ENCODE measurements at regions not wholly inside any gene's neighbourhood (a gene's known extent, or its start where the extent isn't known, plus 50 kb on each side); places are given as distances from the start of the nearest gene placed in this dataset.

GRCh38 chr4:186775902-186776301, 52.2 kb upstream of the FAT1 start:
- no peak overlapping the region for H4K5ac ChIP-seq (ENCODE audit: insufficient read length, low read depth, low read length)
- no peaks in the 10 kb centered on the region for H3K27me3 ChIP-seq (replicated peaks in 1 of 4; ENCODE audit: control insufficient read depth in 3 of 4, extremely low read depth in 1 of 4, insufficient read depth in 3 of 4, low read length in 3 of 4)
- H3K4me3 ChIP-seq (ENCODE audit: extremely low read depth in 1 of 4, insufficient read depth in 2 of 4, low read depth in 3 of 4, low read length in 4 of 4): no peak overlapping the region
- H3K56ac ChIP-seq (replicated peaks; ENCODE audit: insufficient read length, low read depth, low read length): no peak overlapping the region
- no peak overlapping the region for H3K14ac ChIP-seq (ENCODE audit: insufficient read length)
- no peak overlapping the region for H2BK20ac ChIP-seq (ENCODE audit: low read length)
- CTCF ChIA-PET (ENCODE audit: partially characterized antibody): no interaction called here
- H2BK12ac ChIP-seq (ENCODE audit: low read depth, low read length): no peak overlapping the region
- no peak overlapping the region for H3K4ac ChIP-seq (replicated peaks; ENCODE audit: insufficient read length, low read depth, low read length)
- DNase-seq (ENCODE audit: low read depth in 1 of 2, low spot score in 2 of 2): no peak
- no peaks in the 10 kb centered on the region for H4K20me1 ChIP-seq (replicated peaks in 1 of 2; ENCODE audit: control insufficient read depth in 1 of 2, insufficient read depth in 2 of 2, low read length in 2 of 2)
- H2BK120ac ChIP-seq (replicated peaks; ENCODE audit: low read depth, low read length): no peak overlapping the region
- H3K18ac ChIP-seq (ENCODE audit: extremely low read depth, low read length): no peak overlapping the region
- H3K79me1 ChIP-seq (ENCODE audit: low read depth, low read length): no peaks in the 10 kb centered on the region
- H3K36me3 ChIP-seq (ENCODE audit: control insufficient read depth in 2 of 4, insufficient read depth in 4 of 4, low read length in 3 of 4): no peaks in the 10 kb centered on the region
- H2BK15ac ChIP-seq (ENCODE audit: low read length): no peak overlapping the region
- H3K9ac ChIP-seq (replicated peaks in 1 of 4; ENCODE audit: extremely low read depth in 1 of 4, low read depth in 3 of 4, low read length in 3 of 4): no peak overlapping the region
- FAIRE-seq: no peak
- no peaks in the 10 kb centered on the region for H3K79me2 ChIP-seq (ENCODE audit: control insufficient read depth in 1 of 2, insufficient read depth in 2 of 2, low read length in 2 of 2)
- no peak overlapping the region for H3K4me2 ChIP-seq (ENCODE audit: insufficient read depth in 1 of 2, low read depth in 2 of 2, low read length in 2 of 2)
- no peak overlapping the region for H2AK5ac ChIP-seq (ENCODE audit: low read depth, low read length)
- 85% methylated on average over 2 of the region's 2 CpGs; no CpG with 5 or more reads in 1 of the 2 experiments for WGBS, 2 experiments (ENCODE audit: extremely low coverage in 1 of 2, insufficient coverage in 1 of 2, insufficient read length in 1 of 2, insufficient replicate concordance in 2 of 2, low coverage in 1 of 2, low lambda C conversion rate in 2 of 2, missing lambda C conversion rate in 1 of 2)
- no peak overlapping the region for H3K23ac ChIP-seq (ENCODE audit: insufficient read length)
- H2BK5ac ChIP-seq (ENCODE audit: low read depth, low read length): no peak overlapping the region
- no peaks in the 10 kb centered on the region; a peak in 1 of 7 replicates for H3K4me1 ChIP-seq (replicated peaks in 1 of 4; ENCODE audit: control insufficient read depth in 3 of 4, insufficient read depth in 4 of 4, low read length in 3 of 4)
- H3K23me2 ChIP-seq (ENCODE audit: low read depth, low read length): no peaks in the 10 kb centered on the region
- no peak overlapping the region for H4K91ac ChIP-seq (replicated peaks; ENCODE audit: insufficient read length, low read length)
- no peak overlapping the region for H4K8ac ChIP-seq (ENCODE audit: extremely low read depth, insufficient read depth, low read length)
- H3K27ac ChIP-seq (ENCODE audit: low read depth, low read length): no peak overlapping the region
- POLR2A ChIA-PET (ENCODE audit: partially characterized antibody): no interaction called here
- TF ChIP-seq EZH2 (IDR thresholded peaks at IDR 0.05; ENCODE audit: low read depth, low read length, severe bottlenecking) (no peak), HDAC6 (IDR thresholded peaks at IDR 0.05; ENCODE audit: low read depth, low read length) (no peak), JUN (IDR thresholded peaks at IDR 0.05; ENCODE audit: low read depth, low read length) (no peak), POLR2A (IDR thresholded peaks at IDR 0.05; ENCODE audit: control extremely low read depth in 1 of 2, low read depth in 2 of 2, low read length in 2 of 2) (no peak), EGR1 (IDR thresholded peaks at IDR 0.05; ENCODE audit: borderline replicate concordance, low read depth, low read length) (no peak), USF2 (IDR thresholded peaks at IDR 0.05; ENCODE audit: low read length) (no peak), ASH2L (IDR thresholded peaks at IDR 0.05; ENCODE audit: low read length) (no peak), JUND (IDR thresholded peaks at IDR 0.05; ENCODE audit: low read length) (no peak)
- peak overlapping the region; percentile 22; the same call in 1 of the 2 replicates for H2AFZ ChIP-seq (ENCODE audit: low read length)
- no peaks in the 10 kb centered on the region for H3K9me3 ChIP-seq (ENCODE audit: insufficient read depth in 2 of 2, low read depth in 1 of 2, low read length in 1 of 2)

All from H1 (cell line).